Stimulated activated CD8-positive, alpha-beta memory T cell treated with anti-CD3 and anti-CD28 coated beads, Interleukin-7, amount 100 ng/mL, for 48 hours (primary cell): ENCODE measurements at regions not wholly inside any gene's neighbourhood (a gene's known extent, or its start where the extent isn't known, plus 50 kb on each side); places are given as distances from the start of the nearest gene placed in this dataset.
"Not testable (repeated sequence)": the region's sequence is repeated elsewhere in the genome, so short reads cannot be mapped to it uniquely, and the experiment has no call there.

Experiments
- DNase-seq, 2 donors: peaks; one replicate each; pipeline ENCODE4 v3.0.0-alpha.2; 2020; ENCODE audit warnings: low read depth in 1 of 2; ENCODE audit errors: extremely low read depth in 1 of 2

DNA sequence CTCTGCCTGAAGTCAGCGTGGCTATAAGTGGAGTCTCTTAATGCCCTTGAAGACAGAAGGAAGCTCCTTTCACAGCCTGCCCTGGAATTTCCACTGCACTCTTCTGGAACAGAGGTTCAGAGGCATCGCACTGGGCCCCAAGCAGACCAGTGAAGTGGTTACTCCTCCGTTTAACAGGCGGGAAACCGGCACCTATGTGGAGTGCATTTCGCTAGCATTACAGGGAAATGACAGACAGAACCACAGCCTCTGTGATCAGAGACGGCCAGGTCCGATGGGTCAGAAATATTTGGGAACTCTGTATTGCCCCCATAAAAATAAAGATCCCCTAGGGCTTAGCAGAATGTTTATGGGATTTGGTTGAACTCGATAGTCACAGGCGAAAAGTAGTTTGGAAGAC lies 406.9 kb upstream of the PRKCQ start:
- DNase-seq, result no peak

DNA sequence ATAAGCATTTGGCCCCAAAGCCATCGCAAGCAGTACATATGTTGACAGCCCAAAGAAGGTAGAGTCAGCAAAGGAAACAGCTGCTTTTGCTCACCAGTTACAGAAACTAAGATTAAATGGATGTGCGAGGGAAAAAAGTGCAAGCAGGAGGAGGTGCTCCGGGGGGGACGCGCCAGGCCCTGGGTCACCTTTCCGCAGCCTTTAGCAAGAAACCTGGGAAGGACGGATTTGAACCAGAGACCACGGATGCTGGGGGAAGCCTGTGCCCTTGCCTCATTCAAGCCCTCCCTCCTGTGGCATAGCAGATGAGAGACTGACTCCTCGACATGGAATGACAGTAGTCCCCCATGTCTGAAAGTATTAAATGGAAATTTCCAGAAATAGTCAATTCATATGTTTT lies 405.6 kb upstream of the PRKCQ start:
- no peak for DNase-seq

DNA sequence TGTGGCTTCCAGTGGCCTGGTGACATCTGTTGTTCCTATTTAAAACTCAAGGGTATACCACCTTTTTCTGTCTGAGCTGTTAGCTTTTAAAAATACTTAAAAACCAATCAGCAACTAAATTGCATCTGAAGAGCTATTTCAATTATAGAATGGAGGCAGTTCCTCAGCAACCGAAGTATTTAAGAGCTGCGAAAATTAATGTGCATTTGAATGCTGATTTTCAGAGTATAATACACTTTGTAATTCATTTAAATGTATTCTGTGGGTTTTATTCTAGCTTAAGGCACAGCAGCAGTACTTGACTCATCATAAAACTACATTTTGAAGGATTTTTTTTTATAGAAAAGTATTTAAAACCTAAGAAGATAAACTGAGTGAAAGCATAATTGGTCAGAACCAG lies 404.9 kb upstream of the PRKCQ start:
- DNase-seq, result no peak

DNA sequence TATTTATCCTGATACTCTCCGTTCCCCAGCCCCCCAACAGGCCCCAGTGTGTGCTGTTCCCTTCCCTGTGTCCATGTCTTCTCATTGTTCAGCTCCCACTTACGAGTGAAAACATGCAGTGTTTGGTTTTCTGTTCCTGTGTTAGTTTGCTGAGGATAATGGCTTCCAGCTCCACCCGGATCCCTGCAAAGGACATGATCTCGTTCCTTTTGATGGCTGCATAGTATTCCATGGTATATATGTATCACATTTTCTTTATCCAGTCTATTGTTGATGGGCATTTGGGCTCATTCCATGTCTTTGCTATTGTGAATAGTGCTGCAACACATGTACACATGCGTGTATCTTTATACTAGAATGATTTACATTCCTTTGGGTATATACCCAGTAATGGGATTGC lies 403.9 kb upstream of the PRKCQ start:
- not testable (repeated sequence) for DNase-seq

DNA sequence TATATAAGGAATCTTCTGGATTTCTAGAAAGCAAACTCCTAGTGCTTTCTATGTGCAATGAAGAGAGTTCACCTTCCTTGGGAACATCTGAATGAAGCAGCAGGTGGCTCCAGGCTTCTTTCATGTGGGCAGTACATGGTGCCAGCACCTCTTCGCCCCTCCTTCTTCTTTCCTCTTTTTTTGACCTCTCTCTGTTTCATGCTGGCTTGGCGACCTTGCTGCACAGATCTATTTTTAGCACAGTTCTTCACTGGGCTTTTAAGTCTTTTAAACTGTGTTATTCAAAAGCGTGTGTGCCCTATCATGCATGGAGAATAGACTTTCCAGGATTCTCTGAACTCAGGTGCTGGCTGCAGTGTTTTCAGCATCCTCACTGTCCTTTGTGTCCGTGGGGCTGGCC lies 400.3 kb upstream of the PRKCQ start:
- DNase-seq, result no peak

DNA sequence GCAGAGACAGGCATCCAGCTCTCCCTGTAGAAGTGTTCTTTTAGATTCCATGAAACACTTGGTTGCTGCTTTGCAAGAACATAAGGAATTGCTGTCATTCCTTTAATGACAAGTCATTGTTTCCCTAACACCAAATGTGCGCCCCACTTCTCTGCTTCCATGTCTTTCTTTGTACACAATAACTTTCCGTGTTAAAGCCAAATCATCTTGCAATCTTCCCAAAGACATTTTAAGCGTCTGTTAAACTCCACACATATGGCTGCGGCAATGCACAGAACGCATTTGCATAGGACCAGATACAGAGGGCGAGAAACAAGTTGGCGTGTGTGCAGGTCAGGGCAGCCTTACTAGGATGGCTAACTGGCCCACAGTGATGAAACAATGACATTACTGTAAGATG lies 399.3 kb upstream of the PRKCQ start:
- DNase-seq, result no peak

DNA sequence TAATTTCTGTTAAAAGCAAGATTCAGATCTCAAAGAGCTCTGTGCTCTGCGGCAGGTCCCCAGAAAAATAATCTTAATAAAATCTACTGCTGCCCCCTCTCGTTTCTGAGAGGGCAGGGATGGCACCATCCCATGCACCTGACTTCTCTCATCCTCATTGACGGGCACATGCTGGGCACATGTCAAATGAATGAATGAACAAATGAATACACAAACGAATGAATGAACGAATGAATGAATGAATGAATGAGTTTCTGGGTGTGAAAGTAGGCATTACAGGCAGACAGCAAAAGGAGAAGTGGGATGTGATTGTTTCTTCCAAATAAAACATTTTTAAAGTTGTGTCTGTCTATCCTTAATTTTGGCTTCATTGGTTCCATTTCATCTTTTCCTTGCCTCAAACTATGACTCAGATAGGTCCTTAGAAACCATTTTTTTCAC lies 398.1 kb upstream of the PRKCQ start:
- DNase-seq, result no peak

DNA sequence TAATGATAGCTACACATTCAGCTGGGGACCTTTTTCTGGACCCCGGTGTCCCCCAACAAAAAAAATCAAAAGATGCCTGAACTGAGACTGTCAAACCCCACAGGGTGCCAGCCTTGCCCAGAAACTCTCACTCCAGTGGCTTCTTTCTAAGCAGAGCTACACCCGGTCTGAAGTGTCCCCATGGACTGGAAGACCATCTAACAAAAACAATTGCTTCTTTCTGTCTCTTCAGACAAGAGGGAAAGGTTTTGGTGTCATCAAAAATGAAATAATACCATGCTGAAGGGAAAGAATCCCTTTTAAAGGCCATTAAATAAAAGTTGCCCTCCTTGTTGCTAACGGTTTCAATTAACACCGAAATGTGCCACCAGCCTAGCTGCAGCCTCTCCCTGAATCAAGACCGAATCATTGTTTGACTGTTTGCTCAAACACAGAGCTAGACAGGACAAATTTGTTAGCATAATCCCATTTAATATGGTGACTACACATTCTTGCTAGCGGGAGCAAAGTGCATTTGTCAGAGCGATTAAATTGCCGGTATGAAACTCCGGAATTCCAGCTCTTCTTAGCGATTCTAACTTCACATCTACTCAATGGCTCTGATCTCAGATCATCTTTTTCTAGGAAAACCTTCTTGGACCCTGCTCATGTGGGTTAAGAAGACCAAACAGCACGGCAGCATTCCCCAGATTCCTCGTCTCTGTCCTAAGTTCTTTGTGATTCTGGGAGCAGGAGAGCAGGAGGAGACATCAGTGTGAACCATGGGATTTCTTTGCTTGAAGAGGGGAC lies 397.5 kb upstream of the PRKCQ start:
- DNase-seq, result no peak

DNA sequence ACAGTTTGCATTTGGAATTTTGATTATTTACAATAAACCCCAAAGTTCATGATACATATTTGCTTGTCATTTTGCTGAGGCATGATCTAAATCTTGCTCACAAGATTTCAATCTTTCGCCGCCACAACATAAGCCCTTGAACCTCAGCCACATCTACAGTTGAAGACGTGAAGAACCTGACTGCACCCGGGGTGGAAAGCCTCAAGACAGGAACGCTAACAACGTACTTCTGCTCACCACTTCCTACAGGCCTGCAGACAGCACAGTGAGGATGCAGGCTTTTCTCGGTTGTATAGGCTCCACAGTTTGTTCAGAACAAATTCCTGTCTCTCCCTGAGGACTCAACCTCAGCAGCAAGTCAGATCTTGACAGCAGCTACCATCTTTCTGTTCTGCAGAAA lies 393.8 kb upstream of the PRKCQ start:
- DNase-seq, result no peak

DNA sequence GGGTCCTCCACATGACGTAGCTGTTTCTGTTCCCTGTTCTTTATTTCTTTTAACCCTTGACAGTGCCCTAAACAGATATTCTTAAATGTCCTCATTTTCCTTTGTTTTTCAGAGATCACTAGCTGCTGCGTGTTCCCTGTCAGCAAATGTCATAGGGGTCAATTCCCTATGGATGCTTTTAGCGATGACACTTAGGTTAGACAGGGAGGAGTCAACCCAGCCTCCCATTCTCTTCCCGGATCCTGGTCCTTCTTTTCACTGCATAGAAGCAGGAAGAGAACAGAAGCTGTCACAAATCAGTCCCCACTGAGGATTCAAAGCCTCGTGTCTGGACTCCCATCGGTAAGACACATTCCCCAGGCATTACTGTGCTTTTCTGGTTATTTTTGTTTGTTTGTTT lies 392.1 kb upstream of the PRKCQ start:
- no peak for DNase-seq

DNA sequence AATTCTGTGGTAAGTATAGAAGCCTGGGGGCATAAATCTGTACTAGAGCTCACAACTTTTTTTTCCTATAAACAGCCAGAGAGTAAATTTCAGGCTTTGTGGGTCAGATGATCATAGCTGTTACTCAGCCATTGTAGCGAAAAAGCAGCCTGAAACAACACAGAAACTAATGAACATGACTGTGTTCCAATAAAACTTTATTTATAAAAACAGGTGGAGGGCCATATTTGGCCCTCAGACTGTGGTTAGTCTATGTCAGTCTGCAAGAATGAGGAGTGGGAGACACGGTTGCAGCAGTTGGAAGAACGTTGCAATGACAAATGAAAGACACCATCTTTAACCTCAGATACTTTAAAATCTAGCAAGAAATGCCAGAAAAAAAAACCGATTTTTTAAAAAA lies 389.6 kb upstream of the PRKCQ start:
- no peak for DNase-seq

DNA sequence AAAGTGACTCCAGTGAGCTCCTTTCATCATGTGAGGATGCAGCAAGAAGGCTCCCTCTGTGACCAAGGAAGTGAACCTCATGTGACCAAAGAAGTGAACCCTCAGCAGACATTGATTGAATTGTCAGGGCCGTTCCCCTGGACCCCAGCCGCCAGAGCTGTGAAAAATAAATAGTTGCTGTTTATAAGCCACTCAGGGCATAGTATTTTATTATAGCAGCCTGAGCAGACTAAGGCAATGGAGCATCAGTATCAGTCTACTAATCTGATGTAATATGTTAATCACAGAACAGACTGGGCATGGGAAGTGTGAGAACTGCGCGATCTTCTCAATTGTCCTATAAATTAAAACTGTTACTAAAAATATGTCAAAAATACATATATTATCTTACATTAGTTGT lies 384.5 kb upstream of the PRKCQ start:
- DNase-seq, result no peak

DNA sequence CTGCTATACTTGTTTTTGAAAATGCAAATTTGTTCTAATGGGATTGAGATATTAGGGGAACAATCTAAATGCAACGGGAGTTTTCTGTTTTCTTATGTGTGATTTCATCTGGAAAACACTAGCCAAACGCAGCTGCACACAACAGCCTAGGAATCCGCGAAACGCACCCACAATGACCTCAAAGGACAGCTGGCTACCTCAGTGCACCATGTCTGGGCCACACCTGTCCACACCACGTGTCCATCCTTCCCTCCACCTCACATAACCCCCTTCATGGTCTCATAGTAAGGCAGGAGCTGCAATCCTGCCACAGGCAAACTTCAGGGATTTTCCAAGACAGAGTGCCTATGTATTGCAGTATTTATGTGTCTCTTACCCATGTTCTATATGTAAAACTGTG lies 382.5 kb upstream of the PRKCQ start:
- DNase-seq, result no peak

DNA sequence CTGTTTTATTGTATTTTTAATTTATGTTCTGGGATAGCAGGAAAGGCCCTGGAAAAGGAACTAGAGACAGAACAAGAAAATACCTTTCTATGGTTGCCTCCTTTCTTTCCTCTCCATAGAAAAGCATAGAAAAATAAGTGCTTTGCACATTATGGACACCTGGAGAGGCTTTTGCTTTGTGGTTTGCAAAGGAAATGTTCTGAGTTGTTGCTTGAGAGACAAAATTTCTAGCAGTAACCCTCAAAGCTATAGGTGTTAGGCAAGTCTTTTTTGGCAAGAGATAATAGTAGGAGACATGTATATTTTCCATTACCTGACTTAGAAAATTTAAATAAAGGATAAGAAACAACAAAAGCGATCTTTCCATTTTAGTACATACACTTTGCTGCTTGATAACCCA lies 378.6 kb upstream of the PRKCQ start:
- no peak for DNase-seq

DNA sequence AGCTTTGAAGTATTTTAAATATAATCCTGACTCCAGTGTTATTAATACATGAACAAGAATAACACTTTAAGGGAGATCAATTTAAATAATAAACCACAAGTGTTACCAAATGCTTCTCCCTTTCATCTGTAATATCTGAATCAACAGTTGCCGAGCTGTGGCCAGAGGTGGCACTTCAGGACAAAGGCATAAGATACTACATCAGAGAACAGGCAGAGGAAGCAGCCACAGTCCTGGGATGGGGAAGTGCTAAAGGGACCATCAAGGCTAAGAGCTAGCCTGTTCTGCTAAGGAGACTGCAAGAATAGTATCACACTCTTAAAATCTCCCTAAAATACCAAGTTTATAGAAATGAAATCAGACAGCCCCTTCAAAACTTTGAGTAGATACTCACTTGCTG lies 378.2 kb upstream of the PRKCQ start:
- DNase-seq, result no peak

DNA sequence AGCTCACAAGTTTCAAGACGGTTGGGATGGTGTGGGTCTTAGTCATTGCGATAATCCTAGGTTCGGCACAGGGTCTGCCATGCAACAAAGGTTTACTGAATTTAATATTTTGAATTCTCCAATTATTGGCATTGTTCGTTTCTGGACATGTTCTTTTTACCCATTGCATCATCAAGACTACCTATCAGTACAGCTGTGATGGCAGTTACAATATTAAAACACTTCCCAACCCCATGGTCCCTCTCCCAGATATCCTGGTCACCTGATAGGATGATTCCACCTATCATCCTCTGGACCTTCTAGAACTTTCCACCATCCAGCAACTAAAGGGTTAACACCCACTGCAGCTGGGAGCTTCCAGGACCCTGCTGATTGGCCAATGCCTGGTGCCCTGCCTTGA lies 377.8 kb upstream of the PRKCQ start:
- DNase-seq, result no peak

DNA sequence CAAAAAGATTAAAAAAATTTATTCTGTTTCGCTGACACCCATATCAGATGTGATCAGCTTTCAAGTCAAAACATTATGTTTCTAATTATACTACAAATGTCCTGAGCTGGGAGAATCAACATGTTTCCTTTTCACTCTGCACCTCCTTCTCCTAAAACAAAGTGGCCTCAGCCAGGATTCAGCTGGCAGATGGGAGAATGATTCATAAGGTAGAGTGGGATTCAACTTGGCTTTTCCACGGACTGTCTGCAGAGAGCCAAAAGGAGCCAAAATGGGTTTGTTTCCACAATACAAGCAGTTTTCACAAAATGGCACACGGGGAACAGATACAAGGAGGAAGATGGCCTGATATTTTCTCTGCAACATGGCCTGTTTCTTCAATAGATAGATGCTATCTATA lies 376.5 kb upstream of the PRKCQ start:
- no peak for DNase-seq

DNA sequence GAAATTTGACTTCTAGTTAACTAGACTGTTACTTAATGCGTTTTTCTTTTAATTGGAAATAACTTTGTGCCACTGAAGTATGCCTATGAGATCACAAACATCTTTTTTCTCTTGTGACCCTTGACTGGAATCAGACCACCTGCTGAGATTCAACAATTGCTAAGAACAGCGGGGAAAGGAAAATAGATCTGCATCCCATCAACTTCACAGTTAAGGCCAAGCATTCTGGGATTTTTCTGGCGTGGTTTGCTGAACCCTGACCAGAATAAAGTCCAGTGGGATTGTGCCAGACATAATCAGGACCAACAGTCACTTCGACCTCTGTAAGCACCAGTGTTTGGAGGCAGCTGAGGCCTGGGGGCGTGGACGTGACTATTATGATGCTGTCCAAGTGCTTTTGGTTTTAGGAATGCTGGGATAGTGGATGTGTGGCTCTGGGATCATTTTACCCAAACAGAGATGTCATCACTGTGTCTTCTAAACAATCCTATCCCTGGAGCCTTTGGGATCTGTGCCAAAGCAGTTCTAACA lies 373.3 kb upstream of the PRKCQ start:
- no peak for DNase-seq

DNA sequence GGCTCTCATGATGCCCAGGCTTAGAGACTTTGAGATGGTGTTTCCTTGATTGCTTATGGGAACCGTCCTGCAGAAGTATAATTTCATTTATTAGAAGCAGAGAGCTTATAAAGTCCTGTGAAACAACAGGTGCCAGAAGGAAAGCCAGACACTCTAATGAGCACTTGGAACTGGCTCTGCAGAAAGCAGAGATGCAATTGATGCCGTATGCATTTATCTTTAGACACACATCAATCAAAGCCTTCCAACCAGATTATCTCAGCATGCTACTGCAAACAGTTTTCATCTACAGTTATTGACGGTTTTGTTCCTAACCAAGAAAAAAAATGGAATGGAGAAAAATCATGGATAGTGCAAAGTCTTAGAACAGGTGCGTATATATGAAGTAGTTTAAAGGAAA lies 371.7 kb upstream of the PRKCQ start:
- no peak for DNase-seq

DNA sequence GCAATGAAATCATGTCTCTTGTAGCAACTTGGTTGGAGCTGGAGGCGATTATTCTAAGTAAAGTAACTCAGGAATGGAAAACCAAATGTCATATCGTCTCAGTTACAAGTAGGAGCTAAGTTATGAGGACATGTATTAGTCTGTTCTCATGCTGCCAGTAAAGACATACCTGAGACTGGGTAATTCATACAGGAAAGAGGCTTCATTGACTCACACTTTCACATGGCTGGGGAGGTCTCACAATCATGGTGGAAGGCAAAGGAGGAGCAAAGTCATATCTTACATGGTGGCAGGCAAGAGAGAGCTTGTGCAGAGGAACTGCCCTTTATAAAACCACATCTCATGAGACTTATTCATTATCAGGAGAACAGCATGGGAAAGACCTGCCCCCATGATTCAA lies 370.1 kb upstream of the PRKCQ start:
- DNase-seq, result no peak

DNA sequence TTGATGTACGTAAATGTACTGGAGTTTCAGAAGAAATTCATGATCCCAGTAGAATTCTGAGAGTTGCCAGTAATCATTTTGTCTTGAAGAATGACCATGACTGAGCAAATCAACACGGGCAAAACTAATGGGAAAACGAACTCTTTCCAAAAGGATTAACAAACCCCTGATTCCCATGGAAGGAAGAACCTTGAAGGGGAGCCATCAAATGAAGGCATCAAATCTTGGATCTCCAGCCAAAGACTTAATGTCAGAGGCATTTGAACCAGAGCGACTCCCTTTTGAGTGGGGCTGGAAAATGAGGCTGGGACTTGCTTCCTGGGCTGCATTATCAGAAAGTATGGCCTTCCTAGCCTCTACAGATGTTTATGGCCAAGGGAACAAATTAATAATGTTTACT lies 364.4 kb upstream of the PRKCQ start:
- DNase-seq, result no peak

DNA sequence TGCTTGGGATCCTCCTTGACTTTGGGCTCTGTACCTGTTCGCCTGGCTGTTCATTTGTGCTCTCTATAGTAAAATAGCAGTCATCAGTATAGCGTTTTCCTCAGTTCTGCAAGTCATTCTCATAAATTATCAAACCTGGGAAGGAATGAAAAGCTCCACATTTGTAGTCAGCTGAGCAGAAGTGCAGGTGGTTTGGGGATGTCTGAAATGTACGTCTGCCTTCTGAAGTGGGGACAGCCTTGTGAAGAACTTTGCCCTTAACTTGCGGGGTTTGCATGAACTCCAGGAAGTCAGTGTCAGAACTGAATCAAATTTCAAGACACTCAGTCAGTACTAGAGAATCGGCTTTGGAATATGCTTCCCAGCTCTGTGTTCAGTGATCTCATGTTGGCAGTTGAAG lies 358.3 kb upstream of the PRKCQ start:
- DNase-seq, result no peak

DNA sequence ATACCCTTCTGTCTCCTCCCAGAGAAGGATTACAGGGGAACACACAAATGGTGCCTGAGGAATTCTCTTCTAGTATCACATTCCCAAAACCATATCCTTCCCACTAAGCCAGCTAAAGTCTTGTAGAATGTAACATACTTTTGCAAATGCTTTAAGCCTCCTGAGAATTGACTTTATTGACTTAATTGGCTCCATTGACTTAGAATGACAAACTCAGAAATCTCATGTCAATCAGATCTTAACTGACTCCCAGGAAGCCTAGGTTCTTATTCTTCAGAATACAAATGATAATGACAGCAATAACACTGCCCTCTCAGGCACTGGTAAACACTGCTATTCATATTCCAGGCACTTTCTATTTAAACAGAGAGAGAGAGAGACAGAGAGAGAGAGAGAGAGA lies 356.9 kb upstream of the PRKCQ start:
- DNase-seq, result no peak
